Mammary epithelial cell (primary cell): ENCODE measurements at regions not wholly inside any gene's neighbourhood (a gene's known extent, or its start where the extent isn't known, plus 50 kb on each side); places are given as distances from the start of the nearest gene placed in this dataset.

ENCODE experiments used
- EZH2 ChIP-seq: IDR thresholded peaks from 2 replicates; pipeline ENCODE4 v1.6.1; 2012; ENCODE audit warnings: low read length, inconsistent platforms, borderline replicate concordance
- TF ChIP-seq, protein P1 (sequence below), 2 donors: IDR thresholded peaks in 1 of 2; conservative IDR thresholded peaks in 1 of 2; 2 replicates each; pipeline ENCODE4 v1.5.1; 2011 to 2012; ENCODE audit warnings: inconsistent platforms in 2 of 2, low read length in 2 of 2, mild to moderate bottlenecking in 2 of 2, control low read depth in 1 of 2, low read depth in 1 of 2; ENCODE audit not compliant: insufficient read depth in 1 of 2; ENCODE audit errors: extremely low read depth in 1 of 2

DNA sequence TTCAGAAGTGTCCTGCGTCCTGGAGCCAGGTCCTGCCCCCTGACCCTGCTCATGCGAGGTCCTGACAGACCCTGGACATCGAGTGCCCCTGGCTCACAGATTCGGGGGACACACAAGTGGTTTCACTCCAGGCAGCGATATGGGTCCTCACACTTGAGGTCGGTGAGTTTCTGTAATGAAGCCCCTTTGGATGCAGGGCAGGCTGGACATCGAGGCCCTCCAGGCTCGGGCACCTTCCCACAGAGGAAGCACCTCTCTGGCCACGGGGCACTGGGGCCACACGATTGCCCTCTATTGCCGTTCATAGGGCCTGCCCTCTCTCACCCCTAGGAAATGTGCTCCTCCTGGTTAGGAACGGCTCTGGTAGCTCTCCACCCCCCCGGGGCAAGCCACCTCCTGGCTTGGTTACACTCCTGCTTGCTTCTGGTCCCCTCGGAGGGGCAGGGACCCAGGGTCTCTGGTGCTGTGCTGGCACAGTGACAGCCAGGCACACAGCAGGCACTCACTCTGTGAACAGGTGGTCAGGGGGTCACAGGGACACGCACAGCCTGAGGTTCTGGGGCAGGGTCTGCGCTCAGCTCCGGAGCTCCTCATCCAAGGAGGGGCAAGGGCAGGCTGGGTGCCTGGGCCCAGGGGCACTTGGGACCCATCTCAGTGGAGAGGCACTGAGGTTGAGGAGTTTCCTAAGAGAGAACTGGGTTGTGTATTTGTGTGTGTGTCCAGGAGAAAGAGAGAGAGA is 907.7 kb downstream of the BRD1 start:
- TF ChIP-seq, protein P1, sequence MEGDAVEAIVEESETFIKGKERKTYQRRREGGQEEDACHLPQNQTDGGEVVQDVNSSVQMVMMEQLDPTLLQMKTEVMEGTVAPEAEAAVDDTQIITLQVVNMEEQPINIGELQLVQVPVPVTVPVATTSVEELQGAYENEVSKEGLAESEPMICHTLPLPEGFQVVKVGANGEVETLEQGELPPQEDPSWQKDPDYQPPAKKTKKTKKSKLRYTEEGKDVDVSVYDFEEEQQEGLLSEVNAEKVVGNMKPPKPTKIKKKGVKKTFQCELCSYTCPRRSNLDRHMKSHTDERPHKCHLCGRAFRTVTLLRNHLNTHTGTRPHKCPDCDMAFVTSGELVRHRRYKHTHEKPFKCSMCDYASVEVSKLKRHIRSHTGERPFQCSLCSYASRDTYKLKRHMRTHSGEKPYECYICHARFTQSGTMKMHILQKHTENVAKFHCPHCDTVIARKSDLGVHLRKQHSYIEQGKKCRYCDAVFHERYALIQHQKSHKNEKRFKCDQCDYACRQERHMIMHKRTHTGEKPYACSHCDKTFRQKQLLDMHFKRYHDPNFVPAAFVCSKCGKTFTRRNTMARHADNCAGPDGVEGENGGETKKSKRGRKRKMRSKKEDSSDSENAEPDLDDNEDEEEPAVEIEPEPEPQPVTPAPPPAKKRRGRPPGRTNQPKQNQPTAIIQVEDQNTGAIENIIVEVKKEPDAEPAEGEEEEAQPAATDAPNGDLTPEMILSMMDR (conservative IDR thresholded peaks at IDR 0.05 in 1 of 2, IDR thresholded peaks at IDR 0.05 in 1 of 2; ENCODE audit: extremely low read depth in 1 of 2, insufficient read depth in 1 of 2, low read depth in 1 of 2, low read length in 2 of 2): no peak
- TF ChIP-seq EZH2: no peak
